ENCODE measurements at regions not wholly inside any gene's neighbourhood (a gene's known extent, or its start where the extent isn't known, plus 50 kb on each side); places are given as distances from the start of the nearest gene placed in this dataset.

- TF ChIP-seq CTCF (IDR thresholded peaks at IDR 0.05; ENCODE audit: poor library complexity, severe bottlenecking) = no peak
- TF ChIP-seq POLR2AphosphoS5 (IDR thresholded peaks at IDR 0.05) = no peak
- no peak for TF ChIP-seq RAD21 (conservative IDR thresholded peaks at IDR 0.05)
- TF ChIP-seq EZH2 (IDR thresholded peaks at IDR 0.05; ENCODE audit: borderline replicate concordance, insufficient read depth, low read length, poor library complexity, severe bottlenecking) = no peak
- TF ChIP-seq MXI1 (conservative IDR thresholded peaks at IDR 0.05; ENCODE audit: poor library complexity, severe bottlenecking) = no peak
- TF ChIP-seq EP300 (conservative IDR thresholded peaks at IDR 0.05; ENCODE audit: poor library complexity, severe bottlenecking) = no peak
- TF ChIP-seq REST (IDR thresholded peaks at IDR 0.05; ENCODE audit: borderline replicate concordance) = no peak
- no peak for TF ChIP-seq SMC3 (conservative IDR thresholded peaks at IDR 0.05; ENCODE audit: poor library complexity)
- no peak for TF ChIP-seq TAF1 (IDR thresholded peaks at IDR 0.05; ENCODE audit: low read depth)
Observed at GRCh38 chr13:59024434-59024833, 1139.3 kb downstream of the DIAPH3 start.
